T-cell (primary cell): ENCODE measurements at regions not wholly inside any gene's neighbourhood (a gene's known extent, or its start where the extent isn't known, plus 50 kb on each side); places are given as distances from the start of the nearest gene placed in this dataset.
A peak's percentile ranks its signal among the peaks of the same experiment; 100 is the strongest.
"Not testable (repeated sequence)": the region's sequence is repeated elsewhere in the genome, so short reads cannot be mapped to it uniquely, and the experiment has no call there.

Experiments used
- ATAC-seq, 4 experiments: fragments of 200-7000 bp in 3 of 4; fragments of 150-1000 bp in 1 of 4; cut with Tn5 transposase; replicated peaks in 1 of 4; 1 replicate in 3 of 4; 2 replicates in 1 of 4; pipeline ENCODE4 v1.10.0; 2021; ENCODE audit warnings: moderate library complexity in 3 of 4, mild to moderate bottlenecking in 2 of 4, moderate number of reproducible peaks in 1 of 4
- CTCF ChIA-PET, 2 donors: fragments of 300-600 bp; sonication (Branson Sonifier 250); formaldehyde crosslinking; loops; one replicate each; lab custom pipeline; 2022; ENCODE audit warnings: antibody characterized with exemption in 2 of 2; lab: Charles Lee
- POLR2A ChIA-PET, 2 donors: fragments of 300-600 bp; sonication (Branson Sonifier 250); formaldehyde crosslinking; loops; one replicate each; lab custom pipeline; 2022; ENCODE audit warnings: antibody characterized with exemption in 2 of 2; lab: Charles Lee
- DNase-seq, 35 experiments: peaks; one replicate each; pipeline versions ENCODE4 v3.0.0 to v3.0.0-alpha.2; 2013 to 2023
- H3K27ac ChIP-seq: one replicate; pipeline ENCODE4 v1.5.1; 2013; ENCODE audit warnings: low read length
- H3K27me3 ChIP-seq, 2 experiments: replicated peaks in 1 of 2; 1 replicate in 1 of 2; 2 replicates in 1 of 2; pipeline versions ENCODE4 v1.6.1 to v1.7.0; 2013; ENCODE audit warnings: low read length in 1 of 2, mixed read lengths in 1 of 2; ENCODE audit not compliant: control insufficient read depth in 2 of 2, insufficient read depth in 2 of 2; ENCODE audit errors: extremely low read depth in 1 of 2
- H3K36me3 ChIP-seq, 2 donors: 1 replicate in 1 of 2; 2 replicates in 1 of 2; pipeline versions ENCODE4 v1.6.1 to v1.7.0; 2013; ENCODE audit warnings: low read length in 1 of 2; ENCODE audit not compliant: control insufficient read depth in 2 of 2, insufficient read depth in 1 of 2; ENCODE audit errors: extremely low read depth in 1 of 2
- H3K4me1 ChIP-seq, 2 experiments: 1 replicate in 1 of 2; 2 replicates in 1 of 2; pipeline versions ENCODE4 v1.6.1 to v1.7.0; 2013; ENCODE audit warnings: low read length in 2 of 2, mixed read lengths in 1 of 2; ENCODE audit not compliant: insufficient read depth in 2 of 2, control insufficient read depth in 1 of 2; ENCODE audit errors: extremely low read depth in 1 of 2
- H3K4me3 ChIP-seq, 2 donors: 1 replicate in 1 of 2; 2 replicates in 1 of 2; pipeline versions ENCODE4 v1.5.1 to v1.7.0; 2013; ENCODE audit warnings: mild to moderate bottlenecking in 2 of 2, low read length in 1 of 2, moderate library complexity in 1 of 2; ENCODE audit not compliant: control insufficient read depth in 1 of 2; ENCODE audit errors: extremely low read depth in 1 of 2
- H3K9me3 ChIP-seq: 2 replicates; pipeline ENCODE4 v1.7.0; 2013
- H3K27ac Mint-ChIP-seq, 2 donors: one replicate each; pipeline ENCODE4 v1.8.0; 2020 to 2021; ENCODE audit warnings: mild to moderate bottlenecking in 2 of 2, mixed read lengths in 2 of 2
- H3K27me3 Mint-ChIP-seq, 2 donors: one replicate each; pipeline ENCODE4 v1.8.0; 2021 to 2022; ENCODE audit warnings: mixed read lengths in 2 of 2
- H3K36me3 Mint-ChIP-seq: one replicate; pipeline ENCODE4 v1.8.0; 2021; ENCODE audit warnings: mixed read lengths
- H3K4me1 Mint-ChIP-seq, 3 donors: one replicate each; pipeline ENCODE4 v1.8.0; 2020 to 2022; ENCODE audit warnings: mixed read lengths in 3 of 3, mild to moderate bottlenecking in 1 of 3
- H3K4me3 Mint-ChIP-seq, 3 donors: one replicate each; pipeline ENCODE4 v1.8.0; 2020 to 2022; ENCODE audit warnings: mild to moderate bottlenecking in 3 of 3, mixed read lengths in 3 of 3, moderate library complexity in 3 of 3
- H3K9me3 Mint-ChIP-seq, 3 donors: one replicate each; pipeline ENCODE4 v1.8.0; 2020 to 2022; ENCODE audit warnings: mixed read lengths in 3 of 3
- WGBS: methylation state at CpG from one replicate; pipeline ENCODE4 v1.1.5; 2013; ENCODE audit warnings: missing lambda C conversion rate; ENCODE audit not compliant: insufficient coverage; 5-methylcytosine and 5-hydroxymethylcytosine counted together

DNA sequence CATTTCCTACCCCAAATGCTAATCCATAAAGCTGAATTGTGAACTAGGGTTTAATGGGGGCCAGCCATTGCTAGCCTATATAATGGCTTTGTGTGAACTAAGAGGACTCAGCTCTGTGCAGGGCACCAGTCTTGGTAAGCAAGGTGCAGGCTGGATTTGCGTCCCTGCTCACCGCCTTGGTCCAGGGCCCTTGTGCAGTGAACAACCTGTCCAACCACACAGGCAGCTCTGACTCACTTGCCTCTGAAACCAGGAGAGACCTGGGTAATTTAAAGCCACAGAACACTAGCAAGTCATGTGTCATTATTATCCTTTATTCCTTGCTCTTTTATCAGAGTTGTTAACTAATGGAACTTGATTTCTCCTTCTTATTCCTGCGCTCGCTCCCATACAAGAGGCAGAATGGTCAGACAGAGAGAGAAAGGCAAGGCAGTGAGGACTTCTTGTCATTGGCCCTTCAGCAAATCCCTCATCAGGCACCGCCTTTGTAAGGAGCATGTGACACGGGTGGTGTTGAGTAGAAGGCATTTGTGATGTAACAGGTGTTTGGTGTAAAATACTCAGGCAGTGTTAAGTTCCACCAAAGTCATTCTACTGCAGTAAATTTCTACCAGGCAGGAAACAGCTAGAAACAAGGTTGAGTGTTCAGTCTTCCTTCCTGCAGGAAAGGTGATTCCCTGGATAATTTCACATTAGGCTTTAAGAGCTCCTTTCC is 67.3 kb upstream of the OLIG2 start:
- H3K4me1 Mint-ChIP-seq, result peaks cover 0 to 2% (median 0%) of the 10 kb centered on the region in 3 donors
- Histone ChIP-seq H3K36me3 (no peaks in the 10 kb centered on the region), H3K4me1 (no peaks in the 10 kb centered on the region), H3K27me3 (peaks cover 10 to 31% of the 10 kb centered on the region in 2 experiments), H3K4me3 (no peak overlapping the region), H3K9me3 (no peaks in the 10 kb centered on the region), H3K27ac (no peak overlapping the region)
- H3K36me3 Mint-ChIP-seq, result peaks cover 5% of the 10 kb centered on the region
- peaks cover 56 to 58% of the 10 kb centered on the region in 2 donors for H3K27me3 Mint-ChIP-seq
- WGBS, result 89% methylated on average over 2 of the region's 6 CpGs
- no peaks in the 10 kb centered on the region for H3K9me3 Mint-ChIP-seq
- DNase-seq (no peak), ATAC-seq (no peak)
- H3K27ac Mint-ChIP-seq, result no peak overlapping the region
- POLR2A ChIA-PET, result no interaction called here
- H3K4me3 Mint-ChIP-seq, result no peak overlapping the region
- CTCF ChIA-PET, result interaction anchor here in 1 of 2 donors (0.6 kb wide), 1 partner anchor 13 kb away, joined by 3 read pairs; no protein-coding TSS in a partner anchor

DNA sequence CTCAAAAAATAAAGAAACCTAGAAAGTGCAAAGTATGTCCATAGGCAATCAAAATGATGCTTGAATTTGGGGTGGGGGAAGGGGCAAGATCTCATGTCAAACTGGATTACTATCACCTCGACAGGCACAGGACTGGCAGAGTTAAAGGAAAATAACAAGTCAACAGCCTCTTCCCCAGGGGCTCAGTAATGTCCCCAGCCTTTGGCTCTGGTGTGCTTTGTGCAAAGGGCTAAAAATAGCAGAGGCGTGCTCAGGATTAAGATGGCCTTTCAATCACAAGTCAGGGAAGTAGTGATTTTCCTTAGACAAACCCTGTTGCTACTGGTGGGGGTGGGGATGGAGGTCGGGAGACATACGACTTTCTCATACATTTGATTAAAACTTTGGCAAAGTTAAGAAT is 63.5 kb upstream of the OLIG2 start:
- peaks cover 5% of the 10 kb centered on the region for H3K36me3 Mint-ChIP-seq
- H3K9me3 ChIP-seq, result no peaks in the 10 kb centered on the region
- CTCF ChIA-PET, result no interaction called here
- peaks cover 36 to 37% of the 10 kb centered on the region in 2 donors for H3K27me3 Mint-ChIP-seq
- no peaks in the 10 kb centered on the region for H3K9me3 Mint-ChIP-seq
- peaks cover 0 to 7% (median 0%) of the 10 kb centered on the region in 3 donors for H3K4me1 Mint-ChIP-seq
- H3K4me3 Mint-ChIP-seq, result no peak overlapping the region
- DNase-seq, result no peak
- peaks cover 0 to 9% of the 10 kb centered on the region in 2 experiments for H3K4me1 ChIP-seq
- peaks cover 6 to 16% of the 10 kb centered on the region in 2 experiments for H3K27me3 ChIP-seq
- H3K27ac ChIP-seq, result no peak overlapping the region
- WGBS, result 80% methylated on average over 1 of the region's 4 CpGs
- POLR2A ChIA-PET, result no interaction called here
- ATAC-seq, result no peak
- H3K27ac Mint-ChIP-seq, result no peak overlapping the region
- H3K4me3 ChIP-seq, result no peak overlapping the region
- no peaks in the 10 kb centered on the region for H3K36me3 ChIP-seq

DNA sequence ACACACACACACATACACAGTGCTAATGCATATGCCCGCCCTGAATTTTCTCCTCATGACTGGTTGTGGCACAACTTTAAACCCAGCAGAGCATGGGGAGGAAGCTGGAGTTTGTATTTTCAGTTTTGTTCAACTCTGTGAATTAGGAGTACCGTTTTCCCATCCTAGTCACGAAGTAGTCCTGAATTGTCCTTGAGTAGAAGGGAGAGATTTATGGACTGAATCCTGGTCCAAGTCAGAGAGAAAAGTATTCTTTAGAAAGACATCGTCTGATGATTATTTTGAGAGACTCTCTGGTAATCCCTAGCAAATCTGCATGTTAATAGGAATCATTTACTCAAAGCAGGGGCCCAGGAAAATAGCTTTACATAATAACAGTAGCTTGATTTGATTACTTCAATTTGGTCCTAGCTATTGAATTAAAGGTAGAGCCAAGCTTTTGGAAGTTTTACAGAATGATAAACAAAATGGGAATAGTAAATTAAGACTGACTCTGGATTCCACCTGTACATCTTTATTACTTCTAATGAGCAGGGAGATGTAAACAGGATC is 60.5 kb upstream of the OLIG2 start:
- Mint-ChIP-seq H3K9me3 (no peaks in the 10 kb centered on the region), H3K4me1 (peaks cover 0 to 7% (median 0%) of the 10 kb centered on the region in 3 donors), H3K27ac (no peak overlapping the region), H3K27me3 (peaks cover 29 to 30% of the 10 kb centered on the region in 2 donors), H3K36me3 (peaks cover 5% of the 10 kb centered on the region), H3K4me3 (no peak overlapping the region)
- DNase-seq, result no peak
- ChIA-PET CTCF (no interaction called here), POLR2A (no interaction called here)
- no peaks in the 10 kb centered on the region for H3K36me3 ChIP-seq
- H3K9me3 ChIP-seq, result no peaks in the 10 kb centered on the region
- WGBS, result 73% methylated on average over 2 of the region's 4 CpGs
- no peak for ATAC-seq
- H3K4me3 ChIP-seq, result no peak overlapping the region
- no peak overlapping the region for H3K27ac ChIP-seq
- H3K27me3 ChIP-seq, result peaks cover 4 to 7% of the 10 kb centered on the region in 2 experiments
- H3K4me1 ChIP-seq, result peaks cover 0 to 9% of the 10 kb centered on the region in 2 experiments

DNA sequence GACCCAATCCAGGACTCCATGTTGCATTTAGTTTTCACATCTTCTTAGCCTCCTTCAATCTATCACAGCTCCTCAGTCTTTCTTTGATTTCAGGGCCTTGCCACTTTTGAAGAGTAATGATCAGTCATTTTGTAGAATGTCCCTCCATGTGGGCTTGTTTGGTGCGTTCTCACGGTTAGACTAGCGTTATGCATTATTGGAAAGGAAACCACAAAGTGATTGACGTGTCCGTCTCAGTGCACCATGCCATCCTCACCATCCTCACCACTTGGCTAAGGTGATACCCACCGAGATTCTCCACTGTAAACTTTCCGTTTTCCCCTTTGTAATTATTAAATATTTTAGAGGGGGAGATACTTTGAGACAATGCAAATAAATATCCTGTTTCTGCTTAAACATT is 59.6 kb upstream of the OLIG2 start:
- Histone ChIP-seq H3K27ac (no peak overlapping the region), H3K9me3 (no peaks in the 10 kb centered on the region), H3K4me3 (no peak overlapping the region), H3K27me3 (peaks cover 3 to 11% of the 10 kb centered on the region in 2 experiments), H3K4me1 (peaks cover 0 to 9% of the 10 kb centered on the region in 2 experiments), H3K36me3 (no peaks in the 10 kb centered on the region)
- H3K27ac Mint-ChIP-seq, result no peak overlapping the region
- WGBS, result no CpG with 5 or more reads among the region's 7 CpGs
- H3K36me3 Mint-ChIP-seq, result peaks cover 2% of the 10 kb centered on the region
- ATAC-seq, result no peak
- DNase-seq, result peak in 1 of 35 experiments; percentile 23
- ChIA-PET CTCF (interaction anchor here in 1 of 2 donors (0.6 to 1.3 kb wide), 2 partner anchors 10 to 43 kb away, joined by 3 read pairs; no protein-coding TSS in a partner anchor), POLR2A (interaction anchor here in 1 of 2 donors (0.7 kb wide), 1 partner anchor 1212 kb away, joined by 5 read pairs; no protein-coding TSS in a partner anchor)
- H3K4me1 Mint-ChIP-seq, result peaks cover 0 to 7% (median 0%) of the 10 kb centered on the region in 3 donors
- peaks cover 23 to 25% of the 10 kb centered on the region in 2 donors for H3K27me3 Mint-ChIP-seq
- H3K9me3 Mint-ChIP-seq, result no peaks in the 10 kb centered on the region
- no peak overlapping the region for H3K4me3 Mint-ChIP-seq

DNA sequence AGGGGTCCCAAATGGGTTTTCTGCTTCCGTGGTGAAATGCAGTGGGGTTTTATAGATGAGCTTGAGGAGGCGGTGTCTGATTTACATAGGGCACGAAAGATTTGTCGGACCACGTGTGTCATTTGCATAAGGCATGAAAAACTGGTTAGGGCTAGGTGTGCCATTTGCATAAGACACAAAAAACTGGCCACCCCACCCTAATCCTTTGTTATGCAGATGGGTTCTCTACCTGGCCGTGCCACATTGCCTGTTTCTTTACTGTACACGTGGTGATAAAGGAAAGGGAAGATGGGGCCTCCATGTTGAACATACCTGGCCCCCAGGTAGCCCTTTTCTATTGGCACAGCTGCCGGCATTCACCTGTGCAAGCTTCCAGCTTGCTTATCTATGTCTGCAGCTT is 57.6 kb upstream of the OLIG2 start:
- ATAC-seq, H3K27me3 ChIP-seq, H3K36me3 Mint-ChIP-seq, H3K9me3 Mint-ChIP-seq, H3K4me1 Mint-ChIP-seq, DNase-seq, CTCF ChIA-PET, H3K36me3 ChIP-seq, H3K4me1 ChIP-seq, POLR2A ChIA-PET, H3K4me3 ChIP-seq, H3K9me3 ChIP-seq, H3K4me3 Mint-ChIP-seq, H3K27ac Mint-ChIP-seq, H3K27ac ChIP-seq: not testable (repeated sequence)
- H3K27me3 Mint-ChIP-seq, result peaks cover 10 to 11% of the 10 kb centered on the region in 2 donors
- WGBS, result no CpG with 5 or more reads among the region's 8 CpGs

DNA sequence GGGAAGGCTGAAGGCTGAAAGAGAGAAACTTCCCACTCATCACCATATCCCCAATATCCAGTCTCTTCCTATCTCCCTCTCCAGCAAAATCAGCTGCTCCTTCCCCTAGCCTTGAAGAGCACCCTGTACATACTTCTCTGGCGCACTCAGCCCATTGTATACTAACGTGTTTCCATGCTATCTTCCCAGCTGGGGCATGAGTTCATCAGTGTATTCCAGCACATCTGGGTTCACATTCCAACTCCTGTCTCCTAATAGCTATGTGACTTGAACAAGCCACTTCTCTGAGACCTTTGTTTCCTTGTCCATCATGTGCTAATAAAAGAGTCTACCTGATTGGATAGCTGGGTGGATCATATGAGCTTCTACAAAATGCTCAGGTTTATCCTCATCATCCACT is 51.1 kb upstream of the OLIG2 start:
- no peak overlapping the region for H3K27ac Mint-ChIP-seq
- Histone ChIP-seq H3K4me1 (no peaks in the 10 kb centered on the region), H3K27me3 (peaks cover 0 to 31% of the 10 kb centered on the region in 2 experiments), H3K9me3 (no peaks in the 10 kb centered on the region), H3K36me3 (no peaks in the 10 kb centered on the region), H3K27ac (no peak overlapping the region), H3K4me3 (no peak overlapping the region)
- no peaks in the 10 kb centered on the region for H3K4me1 Mint-ChIP-seq
- POLR2A ChIA-PET, result no interaction called here
- ATAC-seq, result no peak
- CTCF ChIA-PET, result no interaction called here
- no peak overlapping the region for H3K4me3 Mint-ChIP-seq
- no peak for DNase-seq
- WGBS, result 85% methylated on average over 2 of the region's 2 CpGs
- no peaks in the 10 kb centered on the region for H3K36me3 Mint-ChIP-seq
- peaks cover 22 to 36% of the 10 kb centered on the region in 2 donors for H3K27me3 Mint-ChIP-seq
- H3K9me3 Mint-ChIP-seq, result no peaks in the 10 kb centered on the region
